ENCODE measurements at regions not wholly inside any gene's neighbourhood (a gene's known extent, or its start where the extent isn't known, plus 50 kb on each side); places are given as distances from the start of the nearest gene placed in this dataset.

DNA sequence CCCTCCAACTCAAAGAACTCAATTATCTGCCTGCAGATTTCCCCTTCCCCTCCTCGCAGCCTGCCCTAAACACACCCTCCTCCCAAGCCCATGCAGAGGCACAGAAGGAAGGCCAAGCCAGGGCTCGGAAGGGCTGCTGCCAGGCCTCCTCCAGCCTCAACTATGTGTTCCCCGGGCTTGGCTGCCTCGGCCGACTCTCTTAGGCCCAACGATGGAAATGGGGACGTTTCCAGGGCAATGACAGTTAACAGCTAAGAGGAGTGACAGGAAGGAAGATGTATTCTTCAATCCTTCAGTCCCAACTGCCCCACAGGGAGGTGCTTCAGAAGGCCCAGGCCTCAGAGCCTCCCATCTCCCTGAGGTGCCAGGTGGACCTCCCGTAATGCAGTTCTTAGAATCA is 104.0 kb upstream of the AKIP1 start:
- Histone ChIP-seq H3K36me3 (no peaks in the 10 kb centered on the region), H3K4me3 (ENCODE audit: low read depth in 1 of 2, low read length in 1 of 2) (no peak overlapping the region), H3K9me3 (no peaks in the 10 kb centered on the region), H3K27me3 (no peaks in the 10 kb centered on the region), H3K27ac (no peak overlapping the region), H3K4me1 (ENCODE audit: control insufficient read depth in 1 of 2, insufficient read depth in 1 of 2, low read depth in 1 of 2, low read length in 1 of 2) (peaks cover 55 to 82% of the 10 kb centered on the region in 2 experiments)
- no peak for TF ChIP-seq CTCF (IDR thresholded peaks at IDR 0.05)

DNA sequence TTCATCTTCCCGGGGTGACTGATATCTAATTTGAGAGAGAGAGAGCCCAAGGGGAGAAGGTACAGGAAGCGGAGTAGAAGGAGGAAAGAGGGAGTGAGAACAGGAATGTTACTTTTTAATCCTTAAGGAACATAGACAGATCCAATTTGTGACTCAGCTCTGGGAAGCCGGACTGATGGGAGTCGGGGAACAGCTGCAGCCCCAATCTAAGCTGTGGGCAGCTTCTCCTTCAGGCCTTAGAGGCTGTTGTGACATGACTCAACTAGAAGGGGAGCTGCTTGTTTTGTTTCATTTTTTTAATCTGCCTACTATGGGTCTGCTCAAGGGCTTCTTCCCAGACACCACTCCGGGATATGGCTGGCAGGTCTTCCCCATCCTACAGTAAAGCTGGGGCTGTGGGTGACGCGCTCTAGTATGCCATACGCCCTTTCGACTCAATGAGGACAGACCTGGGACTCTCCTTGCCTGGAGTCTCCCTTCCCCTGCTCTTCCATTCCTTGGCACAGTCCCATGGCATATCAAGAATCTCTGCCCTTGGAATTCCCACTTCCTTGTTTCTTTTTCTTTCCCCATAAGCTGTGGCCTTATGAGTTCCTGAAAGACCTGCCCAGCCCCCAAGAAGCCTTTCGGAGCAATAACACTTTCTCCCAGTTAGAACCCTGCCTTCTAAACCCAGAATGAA is 103.3 kb upstream of the AKIP1 start:
- Histone ChIP-seq H3K36me3 (no peaks in the 10 kb centered on the region), H3K4me1 (ENCODE audit: control insufficient read depth in 1 of 2, insufficient read depth in 1 of 2, low read depth in 1 of 2, low read length in 1 of 2) (peaks cover 62 to 81% of the 10 kb centered on the region in 2 experiments), H3K27ac (no peak overlapping the region), H3K9me3 (no peaks in the 10 kb centered on the region), H3K4me3 (ENCODE audit: low read depth in 1 of 2, low read length in 1 of 2) (no peak overlapping the region), H3K27me3 (no peaks in the 10 kb centered on the region)
- no peak for TF ChIP-seq CTCF (IDR thresholded peaks at IDR 0.05)

- Histone ChIP-seq H3K27ac (no peak overlapping the region), H3K27me3 (no peaks in the 10 kb centered on the region), H3K36me3 (no peaks in the 10 kb centered on the region), H3K9me3 (no peaks in the 10 kb centered on the region), H3K4me3 (ENCODE audit: low read depth in 1 of 2, low read length in 1 of 2) (no peak overlapping the region), H3K4me1 (ENCODE audit: control insufficient read depth in 1 of 2, insufficient read depth in 1 of 2, low read depth in 1 of 2, low read length in 1 of 2) (peaks cover 65 to 81% of the 10 kb centered on the region in 2 experiments)
- TF ChIP-seq CTCF (IDR thresholded peaks at IDR 0.05): no peak
Observed at GRCh38 chr11:8808226-8808585, 102.8 kb upstream of the AKIP1 start.

- no peaks in the 10 kb centered on the region for H3K36me3 ChIP-seq
- no peak for TF ChIP-seq CTCF (IDR thresholded peaks at IDR 0.05)
- H3K4me3 ChIP-seq (ENCODE audit: low read depth in 1 of 2, low read length in 1 of 2): no peak overlapping the region
- H3K27ac ChIP-seq: no peak overlapping the region
- no peaks in the 10 kb centered on the region for H3K9me3 ChIP-seq
- H3K27me3 ChIP-seq: no peaks in the 10 kb centered on the region
- H3K4me1 ChIP-seq (ENCODE audit: control insufficient read depth in 1 of 2, insufficient read depth in 1 of 2, low read depth in 1 of 2, low read length in 1 of 2): peaks cover 60 to 75% of the 10 kb centered on the region in 2 experiments
Observed at GRCh38 chr11:8809241-8809938, 101.6 kb upstream of the AKIP1 start.

DNA sequence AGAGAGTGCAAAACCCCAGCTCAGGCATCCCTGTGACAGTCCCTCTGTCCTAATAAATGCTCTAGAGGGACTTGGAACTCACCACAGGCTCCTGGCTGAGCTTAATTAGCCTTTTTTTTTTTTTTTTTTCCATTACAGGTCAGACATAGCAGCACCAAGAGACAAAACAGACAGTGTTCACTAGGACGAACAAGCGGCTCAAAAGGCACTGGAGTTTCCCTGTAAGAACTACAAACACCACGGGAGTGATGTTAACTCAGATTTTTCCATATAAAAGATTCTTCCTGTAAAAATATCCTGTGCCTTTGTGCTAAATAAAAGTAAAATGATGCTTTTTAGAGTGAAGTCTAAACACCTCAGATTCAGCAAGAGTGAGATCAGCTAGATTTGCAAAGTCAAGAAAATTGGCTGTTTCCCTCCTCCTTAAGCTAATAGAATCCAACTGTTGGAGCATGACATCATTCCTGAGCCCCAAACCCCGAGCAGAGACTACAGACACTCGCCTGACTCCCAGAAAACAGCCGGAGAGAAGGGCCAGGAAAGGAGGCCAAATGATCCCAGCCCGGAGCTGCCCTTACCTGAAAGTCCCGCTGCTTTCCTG is 101.0 kb upstream of the AKIP1 start:
- H3K4me1 ChIP-seq (ENCODE audit: control insufficient read depth in 1 of 2, insufficient read depth in 1 of 2, low read depth in 1 of 2, low read length in 1 of 2): peaks cover 53 to 69% of the 10 kb centered on the region in 2 experiments
- H3K27ac ChIP-seq: no peak overlapping the region
- no peaks in the 10 kb centered on the region for H3K27me3 ChIP-seq
- TF ChIP-seq CTCF (IDR thresholded peaks at IDR 0.05): no peak
- no peaks in the 10 kb centered on the region for H3K36me3 ChIP-seq
- no peaks in the 10 kb centered on the region for H3K9me3 ChIP-seq
- peak overlapping the region; percentile 37 to 50 for H3K4me3 ChIP-seq (ENCODE audit: low read depth in 1 of 2, low read length in 1 of 2)
